GM04503 (cell line): ENCODE measurements at regions not wholly inside any gene's neighbourhood (a gene's known extent, or its start where the extent isn't known, plus 50 kb on each side); places are given as distances from the start of the nearest gene placed in this dataset.

ENCODE experiments used
- DNase-seq: peaks from one replicate; pipeline ENCODE4 v3.0.0-alpha.2; 2012; ENCODE audit warnings: low read depth

- DNase-seq = no peak
These were observed 78.3 kb upstream of the NEK6 start for GRCh38 chr9:124179196-124180071.

GRCh38 chr9:124180557-124180956 lies 77.2 kb upstream of the NEK6 start:
- no peak for DNase-seq

- DNase-seq = no peak
These were observed 75.0 kb upstream of the NEK6 start for GRCh38 chr9:124182741-124183140.

- DNase-seq = no peak
These were observed 74.0 kb upstream of the NEK6 start for GRCh38 chr9:124183772-124184171.

GRCh38 chr9:124185413-124185812 lies 72.3 kb upstream of the NEK6 start:
- DNase-seq = no peak

GRCh38 chr9:124187311-124187710 lies 70.4 kb upstream of the NEK6 start:
- no peak for DNase-seq

GRCh38 chr9:124188331-124189110 lies 69.2 kb upstream of the NEK6 start:
- DNase-seq = no peak

- DNase-seq = no peak
These were observed 67.0 kb upstream of the NEK6 start for GRCh38 chr9:124190761-124191160.

GRCh38 chr9:124191691-124192395 lies 65.9 kb upstream of the NEK6 start:
- DNase-seq = no peak

- DNase-seq = no peak
These were observed 61.0 kb upstream of the NEK6 start for GRCh38 chr9:124196814-124197176.

- DNase-seq = no peak
These were observed 60.3 kb upstream of the NEK6 start for GRCh38 chr9:124197177-124198095.

GRCh38 chr9:124198331-124198730 lies 59.4 kb upstream of the NEK6 start:
- DNase-seq = no peak

- DNase-seq = no peak
These were observed 58.8 kb upstream of the NEK6 start for GRCh38 chr9:124198948-124199347.

- DNase-seq = no peak
These were observed 58.3 kb upstream of the NEK6 start for GRCh38 chr9:124199474-124199873.

GRCh38 chr9:124202447-124202971 lies 55.2 kb upstream of the NEK6 start:
- DNase-seq = no peak

GRCh38 chr9:124205686-124206352 lies 51.9 kb upstream of the NEK6 start:
- no peak for DNase-seq

- DNase-seq = no peak
These were observed 51.4 kb upstream of the NEK6 start for GRCh38 chr9:124206391-124206790.
